ENCODE measurements at regions not wholly inside any gene's neighbourhood (a gene's known extent, or its start where the extent isn't known, plus 50 kb on each side); places are given as distances from the start of the nearest gene placed in this dataset.
"Not testable (repeated sequence)": the region's sequence is repeated elsewhere in the genome, so short reads cannot be mapped to it uniquely, and the experiment has no call there.

GRCh38 chr6:67736816-67737215 is 898.3 kb upstream of the ADGRB3 start:
- H3K27ac ChIP-seq, result no peak overlapping the region

GRCh38 chr6:67736161-67736560 is 898.9 kb upstream of the ADGRB3 start:
- Histone ChIP-seq H3K27ac (no peak overlapping the region), H3K4me3 (no peak overlapping the region)

More at GRCh38 chr6:67736816-67737215, 898.3 kb upstream of the ADGRB3 start:
- no peak overlapping the region for H3K4me3 ChIP-seq

- no peak overlapping the region for H3K27ac ChIP-seq
Measured at GRCh38 chr6:67735623-67736022, 899.5 kb upstream of the ADGRB3 start.

GRCh38 chr6:67722861-67723261 is 912.2 kb upstream of the ADGRB3 start:
- Histone ChIP-seq H3K4me3 (no peak overlapping the region), H3K27ac (no peak overlapping the region)

More at GRCh38 chr6:67735623-67736022, 899.5 kb upstream of the ADGRB3 start:
- no peak overlapping the region for H3K4me3 ChIP-seq

GRCh38 chr6:67717281-67717680 is 917.8 kb upstream of the ADGRB3 start:
- Histone ChIP-seq H3K27ac (no peak overlapping the region), H3K4me3 (no peak overlapping the region)

GRCh38 chr6:67706388-67706787 is 928.7 kb upstream of the ADGRB3 start:
- H3K4me3 ChIP-seq, result no peak overlapping the region
- no peak overlapping the region for H3K27ac ChIP-seq

GRCh38 chr6:67698534-67698933 is 936.5 kb upstream of the ADGRB3 start:
- Histone ChIP-seq H3K27ac (no peak overlapping the region), H3K4me3 (no peak overlapping the region)

- H3K4me3 ChIP-seq, result no peak overlapping the region
- no peak overlapping the region for H3K27ac ChIP-seq
Measured at GRCh38 chr6:67694127-67694526, 941.0 kb upstream of the ADGRB3 start.

GRCh38 chr6:67689329-67689728 is 945.8 kb upstream of the ADGRB3 start:
- no peak overlapping the region for H3K27ac ChIP-seq
- H3K4me3 ChIP-seq, result no peak overlapping the region

- no peak overlapping the region for H3K4me3 ChIP-seq
- H3K27ac ChIP-seq, result no peak overlapping the region
Measured at GRCh38 chr6:67687396-67687795, 947.7 kb upstream of the ADGRB3 start.

GRCh38 chr6:67686225-67686624 is 948.9 kb upstream of the ADGRB3 start:
- H3K4me3 ChIP-seq, H3K27ac ChIP-seq: not testable (repeated sequence)

GRCh38 chr6:67683960-67684359 is 951.1 kb upstream of the ADGRB3 start:
- no peak overlapping the region for H3K27ac ChIP-seq
- H3K4me3 ChIP-seq, result no peak overlapping the region

GRCh38 chr6:67680297-67680932 is 954.7 kb upstream of the ADGRB3 start:
- no peak overlapping the region for H3K4me3 ChIP-seq
- no peak overlapping the region for H3K27ac ChIP-seq

GRCh38 chr6:67679566-67680296 is 955.4 kb upstream of the ADGRB3 start:
- H3K27ac ChIP-seq, result no peak overlapping the region
- no peak overlapping the region for H3K4me3 ChIP-seq

GRCh38 chr6:67676892-67677291 is 958.2 kb upstream of the ADGRB3 start:
- Histone ChIP-seq H3K4me3 (no peak overlapping the region), H3K27ac (no peak overlapping the region)

- H3K4me3 ChIP-seq, result no peak overlapping the region
- no peak overlapping the region for H3K27ac ChIP-seq
Measured at GRCh38 chr6:67667637-67668422, 967.3 kb upstream of the ADGRB3 start.

- no peak overlapping the region for H3K27ac ChIP-seq
- H3K4me3 ChIP-seq, result no peak overlapping the region
Measured at GRCh38 chr6:67666177-67666964, 968.7 kb upstream of the ADGRB3 start.

- Histone ChIP-seq H3K27ac (no peak overlapping the region), H3K4me3 (no peak overlapping the region)
Measured at GRCh38 chr6:67664942-67665341, 970.1 kb upstream of the ADGRB3 start.

- no peak overlapping the region for H3K27ac ChIP-seq
- H3K4me3 ChIP-seq, result no peak overlapping the region
Measured at GRCh38 chr6:67663105-67663895, 971.8 kb upstream of the ADGRB3 start.
